ENCODE measurements at regions not wholly inside any gene's neighbourhood (a gene's known extent, or its start where the extent isn't known, plus 50 kb on each side); places are given as distances from the start of the nearest gene placed in this dataset.

- DNase-seq (ENCODE audit: low spot score): no peak
Observed at GRCh38 chr2:212610872-212611425, 72.3 kb upstream of the ERBB4 start.

- DNase-seq (ENCODE audit: low spot score): no peak
Observed at GRCh38 chr2:212609479-212609878, 70.9 kb upstream of the ERBB4 start.

GRCh38 chr2:212607080-212607479, 68.5 kb upstream of the ERBB4 start:
- no peak for DNase-seq (ENCODE audit: low spot score)

GRCh38 chr2:212606232-212606631, 67.6 kb upstream of the ERBB4 start:
- no peak for DNase-seq (ENCODE audit: low spot score)

- DNase-seq (ENCODE audit: low spot score): no peak
Observed at GRCh38 chr2:212596688-212597087, 58.1 kb upstream of the ERBB4 start.

- DNase-seq (ENCODE audit: low spot score): no peak
Observed at GRCh38 chr2:212596276-212596675, 57.7 kb upstream of the ERBB4 start.

- peak; percentile 40 for DNase-seq (ENCODE audit: low spot score)
Observed at GRCh38 chr2:212595036-212595654, 56.5 kb upstream of the ERBB4 start.

- DNase-seq (ENCODE audit: low spot score): no peak
Observed at GRCh38 chr2:212592695-212593094, 54.1 kb upstream of the ERBB4 start.
